ENCODE measurements at regions not wholly inside any gene's neighbourhood (a gene's known extent, or its start where the extent isn't known, plus 50 kb on each side); places are given as distances from the start of the nearest gene placed in this dataset.
A peak's percentile ranks its signal among the peaks of the same experiment; 100 is the strongest.

GRCh38 chr3:124088801-124089200, 96.9 kb upstream of the ROPN1 start:
- in situ Hi-C loops (cut with HindIII; ENCODE audit: low sequenced_read_pairs), result no loop called here
- no peak for DNase-seq (ENCODE audit: low spot score)

- in situ Hi-C loops (cut with HindIII; ENCODE audit: low sequenced_read_pairs), result no loop called here
Observed at GRCh38 chr3:124089214-124089613, 97.3 kb upstream of the ROPN1 start.

GRCh38 chr3:124091716-124092115, 99.8 kb upstream of the ROPN1 start:
- in situ Hi-C loops (cut with HindIII; ENCODE audit: low sequenced_read_pairs), result no loop called here
- DNase-seq (ENCODE audit: low spot score), result no peak

More at GRCh38 chr3:124089214-124089613, 97.3 kb upstream of the ROPN1 start:
- no peak for DNase-seq (ENCODE audit: low spot score)

- in situ Hi-C loops (cut with HindIII; ENCODE audit: low sequenced_read_pairs), result no loop called here
Observed at GRCh38 chr3:124092811-124093210, 100.9 kb upstream of the ROPN1 start.

GRCh38 chr3:124094496-124094895, 102.6 kb upstream of the ROPN1 start:
- in situ Hi-C loops (cut with HindIII; ENCODE audit: low sequenced_read_pairs), result no loop called here

More at GRCh38 chr3:124092811-124093210, 100.9 kb upstream of the ROPN1 start:
- DNase-seq (ENCODE audit: low spot score), result no peak

GRCh38 chr3:124097362-124098131, 105.6 kb upstream of the ROPN1 start:
- in situ Hi-C loops (cut with HindIII; ENCODE audit: low sequenced_read_pairs), result no loop called here
- DNase-seq (ENCODE audit: low spot score), result no peak

More at GRCh38 chr3:124094496-124094895, 102.6 kb upstream of the ROPN1 start:
- DNase-seq (ENCODE audit: low spot score), result no peak

GRCh38 chr3:124101643-124102042, 109.7 kb upstream of the ROPN1 start:
- DNase-seq (ENCODE audit: low spot score), result peak; percentile 95
- in situ Hi-C loops (cut with HindIII; ENCODE audit: low sequenced_read_pairs), result no loop called here

GRCh38 chr3:124107104-124107890, 115.4 kb upstream of the ROPN1 start:
- no peak for DNase-seq (ENCODE audit: low spot score)
- in situ Hi-C loops (cut with HindIII; ENCODE audit: low sequenced_read_pairs), result no loop called here

GRCh38 chr3:124108446-124108845, 116.5 kb upstream of the ROPN1 start:
- in situ Hi-C loops (cut with HindIII; ENCODE audit: low sequenced_read_pairs), result no loop called here
- no peak for DNase-seq (ENCODE audit: low spot score)

- no peak for DNase-seq (ENCODE audit: low spot score)
- in situ Hi-C loops (cut with HindIII; ENCODE audit: low sequenced_read_pairs), result no loop called here
Observed at GRCh38 chr3:124113485-124113884, 121.6 kb upstream of the ROPN1 start.

GRCh38 chr3:124115279-124115678, 123.4 kb upstream of the ROPN1 start:
- in situ Hi-C loops (cut with HindIII; ENCODE audit: low sequenced_read_pairs), result no loop called here
- no peak for DNase-seq (ENCODE audit: low spot score)

- in situ Hi-C loops (cut with HindIII; ENCODE audit: low sequenced_read_pairs), result no loop called here
- no peak for DNase-seq (ENCODE audit: low spot score)
Observed at GRCh38 chr3:124115956-124116355, 124.0 kb upstream of the ROPN1 start.

- in situ Hi-C loops (cut with HindIII; ENCODE audit: low sequenced_read_pairs), result no loop called here
- DNase-seq (ENCODE audit: low spot score), result no peak
Observed at GRCh38 chr3:124116906-124117305, 125.0 kb upstream of the ROPN1 start.

GRCh38 chr3:124117486-124117885, 125.6 kb upstream of the ROPN1 start:
- no peak for DNase-seq (ENCODE audit: low spot score)

GRCh38 chr3:124118397-124118796, 126.5 kb upstream of the ROPN1 start:
- in situ Hi-C loops (cut with HindIII; ENCODE audit: low sequenced_read_pairs), result no loop called here
- DNase-seq (ENCODE audit: low spot score), result no peak

More at GRCh38 chr3:124117486-124117885, 125.6 kb upstream of the ROPN1 start:
- in situ Hi-C loops (cut with HindIII; ENCODE audit: low sequenced_read_pairs), result no loop called here

- in situ Hi-C loops (cut with HindIII; ENCODE audit: low sequenced_read_pairs), result no loop called here
- no peak for DNase-seq (ENCODE audit: low spot score)
Observed at GRCh38 chr3:124119056-124119716, 127.3 kb upstream of the ROPN1 start.

GRCh38 chr3:124121379-124122312, 129.7 kb upstream of the ROPN1 start:
- in situ Hi-C loops (cut with HindIII; ENCODE audit: low sequenced_read_pairs), result no loop called here

GRCh38 chr3:124125315-124125714, 133.4 kb upstream of the ROPN1 start:
- no peak for DNase-seq (ENCODE audit: low spot score)
- in situ Hi-C loops (cut with HindIII; ENCODE audit: low sequenced_read_pairs), result no loop called here

More at GRCh38 chr3:124121379-124122312, 129.7 kb upstream of the ROPN1 start:
- DNase-seq (ENCODE audit: low spot score), result peak; percentile 60
